HEK293 (cell line): ENCODE measurements at regions not wholly inside any gene's neighbourhood (a gene's known extent, or its start where the extent isn't known, plus 50 kb on each side); places are given as distances from the start of the nearest gene placed in this dataset.

Experiments
- CTCF ChIA-PET: fragments of 350-600 bp; formaldehyde crosslinking; extraction: SDS; loops from one replicate; lab custom pipeline; 2021; ENCODE audit warnings: antibody characterized with exemption; lab: Yijun Ruan, JAX
- POLR2A ChIA-PET: fragments of 300-600 bp; formaldehyde crosslinking; extraction: SDS; loops from one replicate; lab custom pipeline; 2020; ENCODE audit warnings: antibody characterized with exemption, inconsistent platforms; lab: Yijun Ruan, JAX
- H3K27ac ChIP-seq: fragments of 200-500 bp; sonication (Bioruptor generic); 2 replicates; pipeline ENCODE4 v1.5.1; 2014; ENCODE audit warnings: low read depth, low read length, control low read depth, inconsistent platforms; ENCODE audit errors: extremely low read depth
- H3K36me3 ChIP-seq, 2 experiments: fragments of 200-500 bp in 1 of 2; sonication (Bioruptor generic) in 1 of 2; 1 replicate in 1 of 2; 2 replicates in 1 of 2; pipeline ENCODE4 v1.5.1; 2014 to 2017; ENCODE audit warnings: inconsistent platforms in 2 of 2, low read length in 2 of 2; ENCODE audit not compliant: control insufficient read depth in 2 of 2, insufficient read depth in 1 of 2
- H3K4me1 ChIP-seq: fragments of 200-500 bp; sonication (Bioruptor generic); 2 replicates; pipeline ENCODE4 v1.5.1; 2014; ENCODE audit warnings: mild to moderate bottlenecking, low read length, inconsistent platforms; ENCODE audit not compliant: control insufficient read depth, insufficient read depth
- H3K4me3 ChIP-seq: 2 replicates; pipeline ENCODE4 v1.5.1; 2011; ENCODE audit warnings: low read depth, mild to moderate bottlenecking, control low read depth, low read length, moderate library complexity
- H3K9me3 ChIP-seq: fragments of 200-500 bp; sonication (Bioruptor generic); 2 replicates; pipeline ENCODE4 v1.5.1; 2014; ENCODE audit warnings: low read depth, low read length, inconsistent platforms; ENCODE audit not compliant: control insufficient read depth, insufficient read depth
- GLI2 ChIP-seq: fragments of 450-650 bp; formaldehyde crosslinking; IDR thresholded peaks from 2 replicates; pipeline ENCODE4; 2017; ENCODE audit warnings: missing biosample characterization, missing genetic modification characterization, low read depth, borderline replicate concordance
- GLI4 ChIP-seq: fragments of 450-650 bp; formaldehyde crosslinking; IDR thresholded peaks from 2 replicates; pipeline ENCODE4 v1.5.1; 2016; ENCODE audit warnings: missing biosample characterization, missing genetic modification characterization
- OSR2 ChIP-seq: fragments of 450-650 bp; formaldehyde crosslinking; IDR thresholded peaks from 2 replicates; pipeline ENCODE4 v1.5.1; 2016; ENCODE audit warnings: missing biosample characterization, missing genetic modification characterization
- ZBTB49 ChIP-seq: fragments of 450-650 bp; formaldehyde crosslinking; IDR thresholded peaks from 2 replicates; pipeline ENCODE4 v1.5.1; 2016; ENCODE audit warnings: missing biosample characterization, missing genetic modification characterization, low read depth
- ZFP41 ChIP-seq: fragments of 450-650 bp; formaldehyde crosslinking; IDR thresholded peaks from 2 replicates; pipeline ENCODE4 v1.5.1; 2016; ENCODE audit warnings: missing biosample characterization, missing genetic modification characterization, borderline replicate concordance
- ZNF24 ChIP-seq: fragments of 450-650 bp; formaldehyde crosslinking; IDR thresholded peaks from 2 replicates; pipeline ENCODE4 v1.5.1; 2016; ENCODE audit warnings: missing biosample characterization, missing genetic modification characterization
- ZNF416 ChIP-seq: fragments of 450-650 bp; formaldehyde crosslinking; IDR thresholded peaks from 2 replicates; pipeline ENCODE4 v1.5.1; 2016; ENCODE audit warnings: missing biosample characterization, missing genetic modification characterization
- ZNF518A ChIP-seq: fragments of 450-650 bp; formaldehyde crosslinking; conservative IDR thresholded peaks from 2 replicates; pipeline ENCODE4 v1.5.1; 2016; ENCODE audit warnings: low read depth, missing biosample characterization, missing genetic modification characterization
- ZNF558 ChIP-seq: fragments of 450-650 bp; formaldehyde crosslinking; IDR thresholded peaks from 2 replicates; pipeline ENCODE4 v1.5.1; 2016; ENCODE audit warnings: missing biosample characterization, missing genetic modification characterization
- ZNF626 ChIP-seq: fragments of 450-650 bp; sonication (Bioruptor Pico); formaldehyde crosslinking; IDR thresholded peaks from 2 replicates; pipeline ENCODE4 v1.5.1; 2018; ENCODE audit warnings: missing biosample characterization, missing genetic modification characterization, inconsistent platforms
- ZNF768 ChIP-seq: fragments of 450-650 bp; formaldehyde crosslinking; IDR thresholded peaks from 2 replicates; pipeline ENCODE4 v1.5.1; 2018; ENCODE audit warnings: missing biosample characterization, mild to moderate bottlenecking, missing genetic modification characterization

- POLR2A ChIA-PET, result no interaction called here
- CTCF ChIA-PET, result interaction anchor here (0.6 to 1.4 kb wide), 2 partner anchors 11 to 75 kb away, joined by 3 read pairs; no protein-coding TSS in a partner anchor
- TF ChIP-seq ZNF24 (tag by site-specific recombination) (no peak), ZNF768 (tag by site-specific recombination) (peak; percentile 43; the same call in 1 of the 2 replicates)
- H3K9me3 ChIP-seq, result no peaks in the 10 kb centered on the region
- no peak overlapping the region for H3K27ac ChIP-seq
- H3K36me3 ChIP-seq, result no peaks in the 10 kb centered on the region
- peaks cover 3% of the 10 kb centered on the region; the same call in 1 of the 2 replicates for H3K4me1 ChIP-seq
- H3K4me3 ChIP-seq, result no peak overlapping the region
These were observed 130.8 kb downstream of the C9orf152 start for GRCh38 chr9:110076894-110077725.

- peaks cover 3% of the 10 kb centered on the region; the same call in 1 of the 2 replicates for H3K4me1 ChIP-seq
- CTCF ChIA-PET, result interaction anchor here (0.6 kb wide), 1 partner anchor 65 kb away, joined by 5 read pairs; no protein-coding TSS in a partner anchor
These were observed 130.0 kb downstream of the C9orf152 start for GRCh38 chr9:110077925-110078324.

More at GRCh38 chr9:110077925-110078324, 130.0 kb downstream of the C9orf152 start:
- Histone ChIP-seq H3K36me3 (no peaks in the 10 kb centered on the region), H3K4me3 (no peak overlapping the region), H3K9me3 (no peaks in the 10 kb centered on the region), H3K27ac (no peak overlapping the region)
- TF ChIP-seq ZNF518A (tag by site-specific recombination), result no peak
- no peak for TF ChIP-seq OSR2 (tag by site-specific recombination)
- TF ChIP-seq ZNF558 (tag by site-specific recombination), result no peak
- no peak for TF ChIP-seq ZBTB49 (tag by site-specific recombination)
- TF ChIP-seq ZFP41 (tag by site-specific recombination), result no peak
- TF ChIP-seq GLI4, result no peak
- TF ChIP-seq ZNF416 (tag by site-specific recombination), result no peak
- no peak for TF ChIP-seq GLI2 (tag by site-specific recombination)
- TF ChIP-seq ZNF626 (tag by site-specific recombination), result no peak
- POLR2A ChIA-PET, result no interaction called here
